ENCODE measurements at regions not wholly inside any gene's neighbourhood (a gene's known extent, or its start where the extent isn't known, plus 50 kb on each side); places are given as distances from the start of the nearest gene placed in this dataset.
"Not testable (repeated sequence)": the region's sequence is repeated elsewhere in the genome, so short reads cannot be mapped to it uniquely, and the experiment has no call there.

GRCh38 chr6:71642120-71642519, 244.2 kb upstream of the RIMS1 start:
- DNase-seq, result no peak

GRCh38 chr6:71642793-71643192, 243.6 kb upstream of the RIMS1 start:
- DNase-seq, result no peak

GRCh38 chr6:71645299-71645698, 241.1 kb upstream of the RIMS1 start:
- no peak for DNase-seq

GRCh38 chr6:71649915-71650314, 236.4 kb upstream of the RIMS1 start:
- DNase-seq, result no peak

- no peak for DNase-seq
Measured at GRCh38 chr6:71651636-71652035, 234.7 kb upstream of the RIMS1 start.

GRCh38 chr6:71656121-71656520, 230.2 kb upstream of the RIMS1 start:
- DNase-seq, result no peak

- DNase-seq, result no peak
Measured at GRCh38 chr6:71665931-71666330, 220.4 kb upstream of the RIMS1 start.

- DNase-seq, result no peak
Measured at GRCh38 chr6:71672876-71673275, 213.5 kb upstream of the RIMS1 start.

- DNase-seq, result no peak
Measured at GRCh38 chr6:71675386-71675785, 211.0 kb upstream of the RIMS1 start.

- no peak for DNase-seq
Measured at GRCh38 chr6:71676298-71676697, 210.1 kb upstream of the RIMS1 start.

- no peak for DNase-seq
Measured at GRCh38 chr6:71678091-71678490, 208.3 kb upstream of the RIMS1 start.

- DNase-seq, result no peak
Measured at GRCh38 chr6:71681234-71681867, 205.0 kb upstream of the RIMS1 start.

GRCh38 chr6:71686021-71686677, 200.2 kb upstream of the RIMS1 start:
- DNase-seq, result not testable (repeated sequence)

GRCh38 chr6:71698702-71699101, 187.6 kb upstream of the RIMS1 start:
- DNase-seq, result no peak

- no peak for DNase-seq
Measured at GRCh38 chr6:71706523-71706922, 179.8 kb upstream of the RIMS1 start.

- no peak for DNase-seq
Measured at GRCh38 chr6:71707059-71707458, 179.3 kb upstream of the RIMS1 start.

GRCh38 chr6:71720705-71721104, 165.6 kb upstream of the RIMS1 start:
- no peak for DNase-seq

GRCh38 chr6:71721642-71722041, 164.7 kb upstream of the RIMS1 start:
- DNase-seq, result no peak

- no peak for DNase-seq
Measured at GRCh38 chr6:71722736-71723135, 163.6 kb upstream of the RIMS1 start.

- no peak for DNase-seq
Measured at GRCh38 chr6:71724456-71725125, 161.8 kb upstream of the RIMS1 start.

- DNase-seq, result no peak
Measured at GRCh38 chr6:71725126-71725470, 161.3 kb upstream of the RIMS1 start.

- DNase-seq, result no peak
Measured at GRCh38 chr6:71726121-71726520, 160.2 kb upstream of the RIMS1 start.

GRCh38 chr6:71727632-71728294, 158.6 kb upstream of the RIMS1 start:
- no peak for DNase-seq

GRCh38 chr6:71730284-71730683, 156.1 kb upstream of the RIMS1 start:
- no peak for DNase-seq

Data from stimulated activated CD4-positive, alpha-beta T cell treated with anti-CD3 and anti-CD28 coated beads, Interleukin-4, amount 100 ng/mL, for 4 hours (primary cell).